DOHH2 (cell line): ENCODE measurements at regions not wholly inside any gene's neighbourhood (a gene's known extent, or its start where the extent isn't known, plus 50 kb on each side); places are given as distances from the start of the nearest gene placed in this dataset.

Source experiments
- H3F3A ChIP-seq: fragments of 200-600 bp; sonication (generic), shearing (Covaris generic); 2 replicates; pipeline ENCODE4 v1.6.0; 2016; ENCODE audit warnings: antibody characterized with exemption, mild to moderate bottlenecking; ENCODE audit not compliant: control insufficient read depth, insufficient read depth
- H3K27ac ChIP-seq: fragments of 200-600 bp; sonication (generic); 2 replicates; pipeline ENCODE4 v1.5.1; 2014; ENCODE audit warnings: low read depth, mild to moderate bottlenecking, low read length, moderate library complexity
- H3K27me3 ChIP-seq: fragments of 200-600 bp; sonication (generic); 2 replicates; pipeline ENCODE4 v1.6.1; 2014; ENCODE audit warnings: mild to moderate bottlenecking, low read length, mixed read lengths; ENCODE audit not compliant: control insufficient read depth
- H3K36me3 ChIP-seq: fragments of 200-600 bp; sonication (generic); 2 replicates; pipeline ENCODE4 v1.6.1; 2014; ENCODE audit warnings: mild to moderate bottlenecking, low read length, moderate library complexity, mixed read lengths; ENCODE audit not compliant: control insufficient read depth
- H3K4me1 ChIP-seq: fragments of 200-600 bp; sonication (generic); 2 replicates; pipeline ENCODE4 v1.6.1; 2014; ENCODE audit warnings: mild to moderate bottlenecking, low read length, mixed read lengths; ENCODE audit not compliant: control insufficient read depth
- H3K4me2 ChIP-seq: fragments of 200-600 bp; sonication (generic); 2 replicates; pipeline ENCODE4 v1.6.0; 2014; ENCODE audit warnings: mild to moderate bottlenecking, low read length, moderate library complexity
- H3K4me3 ChIP-seq: fragments of 200-600 bp; sonication (generic); 2 replicates; pipeline ENCODE4 v1.5.1; 2014; ENCODE audit warnings: mild to moderate bottlenecking, low read length, mixed read lengths
- H3K79me2 ChIP-seq: fragments of 200-600 bp; sonication (generic); 2 replicates; pipeline ENCODE4 v1.6.1; 2014; ENCODE audit warnings: mild to moderate bottlenecking, low read length, mixed read lengths; ENCODE audit not compliant: control insufficient read depth
- H3K9me2 ChIP-seq: fragments of 200-600 bp; sonication (generic); replicated peaks from 2 replicates; pipeline ENCODE4 v1.6.1; 2014; ENCODE audit warnings: mild to moderate bottlenecking, low read length, mixed read lengths; ENCODE audit not compliant: control insufficient read depth
- H3K9me3 ChIP-seq: fragments of 200-600 bp; sonication (generic); 2 replicates; pipeline ENCODE4 v1.6.1; 2014; ENCODE audit warnings: antibody characterized with exemption, low read length, mixed read lengths; ENCODE audit not compliant: control insufficient read depth, insufficient read depth
- H4K20me1 ChIP-seq: fragments of 200-600 bp; sonication (generic); 2 replicates; pipeline ENCODE4 v1.6.0; 2014; ENCODE audit warnings: low read depth, mild to moderate bottlenecking, antibody characterized with exemption, low read length, moderate library complexity; ENCODE audit not compliant: control insufficient read depth, insufficient read depth
- CTCF ChIP-seq: fragments of 200-600 bp; sonication (generic); IDR thresholded peaks from one replicate; pipeline ENCODE4 v1.5.1; 2014; ENCODE audit warnings: antibody characterized with exemption, mild to moderate bottlenecking, low read depth, low read length; ENCODE audit not compliant: poor library complexity, severe bottlenecking
- EZH2phosphoT487 ChIP-seq: fragments of 200-600 bp; sonication (generic); IDR thresholded peaks from 2 replicates; pipeline ENCODE4 v1.6.1; 2017; ENCODE audit warnings: borderline replicate concordance, mild to moderate bottlenecking, antibody characterized with exemption, low read length, moderate library complexity, mixed read lengths

GRCh38 chr14:66345986-66346385, 140.2 kb upstream of the CCDC196 start:
- H3K4me2 ChIP-seq = no peak overlapping the region
- no peaks in the 10 kb centered on the region for H3F3A ChIP-seq
- no peak overlapping the region for H3K27ac ChIP-seq
- no peaks in the 10 kb centered on the region for H3K4me1 ChIP-seq
- H3K36me3 ChIP-seq = no peaks in the 10 kb centered on the region
- H3K9me3 ChIP-seq = no peaks in the 10 kb centered on the region
- H3K4me3 ChIP-seq = no peak overlapping the region
- H3K27me3 ChIP-seq = no peaks in the 10 kb centered on the region
- no peaks in the 10 kb centered on the region for H3K9me2 ChIP-seq
- H3K79me2 ChIP-seq = no peaks in the 10 kb centered on the region
- H4K20me1 ChIP-seq = no peaks in the 10 kb centered on the region
- TF ChIP-seq CTCF (no peak), EZH2phosphoT487 (no peak)

- TF ChIP-seq EZH2phosphoT487 (no peak), CTCF (no peak)
Measured at GRCh38 chr14:66351310-66351709, 134.9 kb upstream of the CCDC196 start.

GRCh38 chr14:66359500-66359899, 126.7 kb upstream of the CCDC196 start:
- Histone ChIP-seq H3K9me3 (no peaks in the 10 kb centered on the region), H3F3A (no peaks in the 10 kb centered on the region), H3K27me3 (peaks cover 4% of the 10 kb centered on the region; the same call in 1 of the 2 replicates), H3K4me2 (no peak overlapping the region), H3K27ac (no peak overlapping the region), H3K9me2 (no peaks in the 10 kb centered on the region), H3K79me2 (no peaks in the 10 kb centered on the region), H4K20me1 (no peaks in the 10 kb centered on the region), H3K4me3 (no peak overlapping the region), H3K4me1 (no peaks in the 10 kb centered on the region), H3K36me3 (no peaks in the 10 kb centered on the region)
- TF ChIP-seq EZH2phosphoT487 = no peak
- TF ChIP-seq CTCF = peak; percentile 75

More at GRCh38 chr14:66351310-66351709, 134.9 kb upstream of the CCDC196 start:
- Histone ChIP-seq H3K36me3 (no peaks in the 10 kb centered on the region), H3K4me2 (no peak overlapping the region), H3K9me3 (no peaks in the 10 kb centered on the region), H3K79me2 (no peaks in the 10 kb centered on the region), H4K20me1 (no peaks in the 10 kb centered on the region), H3F3A (no peaks in the 10 kb centered on the region), H3K9me2 (no peaks in the 10 kb centered on the region), H3K4me3 (no peak overlapping the region), H3K27me3 (no peaks in the 10 kb centered on the region), H3K27ac (no peak overlapping the region), H3K4me1 (no peaks in the 10 kb centered on the region)
